Breast epithelium (tissue), 4 donors: ENCODE measurements at regions not wholly inside any gene's neighbourhood (a gene's known extent, or its start where the extent isn't known, plus 50 kb on each side); places are given as distances from the start of the nearest gene placed in this dataset.

ENCODE experiments used
- DNase-seq, 2 donors: peaks; one replicate each; pipeline ENCODE4 v3.0.0-alpha.2; 2019; ENCODE audit warnings: low spot score in 2 of 2
- H3K27ac ChIP-seq, 2 donors: fragments of 200-600 bp; sonication (generic) in 1 of 2; one replicate each; pipeline ENCODE4 v1.5.1; 2016 to 2019; ENCODE audit warnings: mild to moderate bottlenecking in 1 of 2
- H3K27me3 ChIP-seq, 2 donors: fragments of 200-600 bp; sonication (generic) in 1 of 2; one replicate each; pipeline versions ENCODE4 v1.5.1 to v1.6.0; 2017 to 2019; ENCODE audit warnings: control low read depth in 1 of 2, mild to moderate bottlenecking in 1 of 2
- H3K36me3 ChIP-seq: fragments of 200-600 bp; one replicate; pipeline ENCODE4 v1.5.1; 2019
- H3K4me1 ChIP-seq, 2 donors: fragments of 200-600 bp; sonication (generic); one replicate each; pipeline ENCODE4 v1.5.1; 2016 to 2019; ENCODE audit warnings: control low read depth in 1 of 2
- H3K4me3 ChIP-seq, 3 donors: fragments of 200-600 bp; sonication (generic); 1 replicate in 2 of 3; 2 replicates in 1 of 3; pipeline ENCODE4 v1.5.1; 2016 to 2019; ENCODE audit warnings: mild to moderate bottlenecking in 3 of 3, moderate library complexity in 2 of 3
- H3K9me3 ChIP-seq, 2 donors: fragments of 200-600 bp; sonication (generic) in 1 of 2; one replicate each; pipeline ENCODE4 v1.5.1; 2016 to 2019; ENCODE audit warnings: control low read depth in 1 of 2
- POLR2A ChIP-seq: fragments of 450-650 bp; IDR thresholded peaks from one replicate; pipeline ENCODE4 v1.6.1; 2016; ENCODE audit warnings: antibody characterized with exemption, mild to moderate bottlenecking, moderate library complexity
- POLR2AphosphoS5 ChIP-seq, 3 donors: sonication (generic); formaldehyde crosslinking; IDR thresholded peaks; one replicate each; pipeline ENCODE4 v1.6.1; 2017; ENCODE audit warnings: antibody characterized with exemption in 3 of 3
- intact Hi-C: fragments of 100-400 bp; cut with DNase I; formaldehyde crosslinking; loops from one replicate; pipeline ENCODE4 v1.15.1; 2023; ENCODE audit warnings: low total_unique reads
- TF ChIP-seq, protein P1 (sequence below), 3 donors: fragments of 450-650 bp; IDR thresholded peaks; one replicate each; pipeline ENCODE4 v1.5.1; 2016 to 2017; ENCODE audit warnings: antibody characterized with exemption in 3 of 3, mild to moderate bottlenecking in 3 of 3, moderate library complexity in 3 of 3

- intact Hi-C loops, result no loop called here
- H3K27me3 ChIP-seq, result no peaks in the 10 kb centered on the region
- no peaks in the 10 kb centered on the region for H3K36me3 ChIP-seq
- no peak overlapping the region for H3K4me3 ChIP-seq
- H3K4me1 ChIP-seq, result no peaks in the 10 kb centered on the region
- DNase-seq, result no peak
- no peak overlapping the region for H3K27ac ChIP-seq
- no peak for TF ChIP-seq POLR2AphosphoS5 (IDR thresholded peaks at IDR 0.05)
- H3K9me3 ChIP-seq, result no peaks in the 10 kb centered on the region
These were observed 391.4 kb downstream of the NNT start for GRCh38 chr5:43994352-43994708.

DNA sequence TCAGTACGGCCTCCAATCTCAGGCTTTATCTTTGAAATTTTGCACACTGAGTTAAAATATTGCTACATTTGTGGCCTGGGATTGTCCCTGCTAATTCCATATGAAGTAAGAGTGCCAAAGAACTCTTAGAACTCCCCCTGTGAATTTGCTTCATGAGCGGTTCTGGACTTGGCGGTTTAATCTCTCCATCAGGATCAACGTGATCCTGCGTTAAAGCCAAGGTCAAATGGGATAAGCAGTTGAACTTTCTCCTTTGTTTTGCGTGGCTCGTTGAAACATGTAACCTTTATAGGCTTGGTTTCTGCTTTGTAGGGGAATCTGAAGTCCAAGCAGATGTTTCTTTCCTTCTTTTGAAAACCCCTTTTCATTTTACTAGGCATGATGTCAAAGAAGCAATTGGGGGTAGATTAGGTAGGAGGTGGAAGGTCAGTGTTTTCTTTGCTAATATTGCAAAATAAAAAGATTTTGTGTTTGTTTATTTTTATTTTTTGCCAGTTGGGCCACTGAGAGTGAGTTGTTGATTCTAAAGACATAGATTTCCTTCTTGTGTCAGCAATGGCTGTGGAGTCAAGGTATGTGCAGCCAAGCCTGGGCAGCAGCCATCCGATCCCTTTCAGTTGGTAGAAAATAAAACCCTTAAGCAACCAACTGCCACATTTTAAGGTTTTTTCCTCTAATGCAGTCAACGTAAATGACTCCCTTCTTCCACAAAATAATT, 390.8 kb downstream of the NNT start:
- DNase-seq, result no peak
- Histone ChIP-seq H3K4me3 (no peak overlapping the region), H3K4me1 (no peaks in the 10 kb centered on the region), H3K9me3 (no peaks in the 10 kb centered on the region), H3K27ac (no peak overlapping the region), H3K27me3 (no peaks in the 10 kb centered on the region), H3K36me3 (no peaks in the 10 kb centered on the region)
- intact Hi-C loops, result no loop called here
- TF ChIP-seq POLR2AphosphoS5 (IDR thresholded peaks at IDR 0.05), result no peak
- TF ChIP-seq POLR2A, result no peak
- TF ChIP-seq, protein P1, sequence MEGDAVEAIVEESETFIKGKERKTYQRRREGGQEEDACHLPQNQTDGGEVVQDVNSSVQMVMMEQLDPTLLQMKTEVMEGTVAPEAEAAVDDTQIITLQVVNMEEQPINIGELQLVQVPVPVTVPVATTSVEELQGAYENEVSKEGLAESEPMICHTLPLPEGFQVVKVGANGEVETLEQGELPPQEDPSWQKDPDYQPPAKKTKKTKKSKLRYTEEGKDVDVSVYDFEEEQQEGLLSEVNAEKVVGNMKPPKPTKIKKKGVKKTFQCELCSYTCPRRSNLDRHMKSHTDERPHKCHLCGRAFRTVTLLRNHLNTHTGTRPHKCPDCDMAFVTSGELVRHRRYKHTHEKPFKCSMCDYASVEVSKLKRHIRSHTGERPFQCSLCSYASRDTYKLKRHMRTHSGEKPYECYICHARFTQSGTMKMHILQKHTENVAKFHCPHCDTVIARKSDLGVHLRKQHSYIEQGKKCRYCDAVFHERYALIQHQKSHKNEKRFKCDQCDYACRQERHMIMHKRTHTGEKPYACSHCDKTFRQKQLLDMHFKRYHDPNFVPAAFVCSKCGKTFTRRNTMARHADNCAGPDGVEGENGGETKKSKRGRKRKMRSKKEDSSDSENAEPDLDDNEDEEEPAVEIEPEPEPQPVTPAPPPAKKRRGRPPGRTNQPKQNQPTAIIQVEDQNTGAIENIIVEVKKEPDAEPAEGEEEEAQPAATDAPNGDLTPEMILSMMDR (IDR thresholded peaks at IDR 0.05), result no peak

DNA sequence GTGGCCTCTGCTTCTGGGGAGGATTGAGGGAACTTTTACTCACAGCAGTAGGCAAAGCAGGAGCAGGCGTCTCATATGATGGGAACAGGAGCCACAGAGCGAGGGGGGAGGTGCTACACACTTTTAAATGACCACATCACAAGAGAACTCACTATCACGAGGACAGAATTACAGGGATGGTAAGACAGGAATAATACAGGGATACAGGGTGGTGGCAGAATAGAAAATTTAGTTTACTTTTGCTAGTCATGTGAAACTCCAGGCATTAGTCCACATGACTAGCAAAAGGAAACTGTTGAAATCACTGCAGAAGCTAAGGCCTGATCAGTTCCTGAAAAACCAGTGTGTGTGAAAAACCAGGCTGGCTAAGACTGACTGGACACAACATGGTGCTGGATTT, 382.4 kb downstream of the NNT start:
- no peak overlapping the region for H3K27ac ChIP-seq
- DNase-seq, result no peak
- H3K9me3 ChIP-seq, result no peaks in the 10 kb centered on the region
- no peaks in the 10 kb centered on the region for H3K27me3 ChIP-seq
- no peak overlapping the region for H3K4me3 ChIP-seq
- H3K4me1 ChIP-seq, result no peaks in the 10 kb centered on the region
- TF ChIP-seq, protein P1 (IDR thresholded peaks at IDR 0.05), result no peak
- TF ChIP-seq POLR2AphosphoS5 (IDR thresholded peaks at IDR 0.05) (no peak), POLR2A (no peak)
- intact Hi-C loops, result no loop called here
- H3K36me3 ChIP-seq, result no peaks in the 10 kb centered on the region

DNA sequence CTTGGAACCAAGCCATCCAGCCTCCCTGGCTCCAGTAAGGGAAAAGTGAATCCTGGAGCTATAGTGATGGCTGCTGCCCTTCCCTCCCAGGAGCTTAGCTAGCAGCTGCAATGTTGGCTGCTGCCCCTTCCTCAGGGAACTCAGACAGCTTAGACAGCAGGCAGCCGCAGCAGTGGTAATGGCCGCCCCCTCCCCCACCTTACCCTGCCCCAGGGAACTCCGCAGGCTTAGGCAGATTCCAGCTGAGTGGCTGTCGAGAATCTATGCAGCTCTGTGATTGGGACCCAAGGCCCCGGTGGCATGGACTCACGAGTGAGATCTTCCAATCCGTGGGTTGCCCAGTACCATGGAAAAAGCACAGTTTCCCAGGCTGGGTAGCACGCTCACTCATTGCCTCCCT, 378.6 kb downstream of the NNT start:
- TF ChIP-seq POLR2AphosphoS5 (IDR thresholded peaks at IDR 0.05) (no peak), POLR2A (no peak)
- TF ChIP-seq, protein P1 (IDR thresholded peaks at IDR 0.05), result no peak
- H3K4me3 ChIP-seq, result no peak overlapping the region
- H3K36me3 ChIP-seq, result no peaks in the 10 kb centered on the region
- intact Hi-C loops, result no loop called here
- H3K9me3 ChIP-seq, result peaks cover 0 to 6% of the 10 kb centered on the region in 2 donors
- H3K27me3 ChIP-seq, result no peaks in the 10 kb centered on the region
- H3K4me1 ChIP-seq, result no peaks in the 10 kb centered on the region
- no peak for DNase-seq
- no peak overlapping the region for H3K27ac ChIP-seq

DNA sequence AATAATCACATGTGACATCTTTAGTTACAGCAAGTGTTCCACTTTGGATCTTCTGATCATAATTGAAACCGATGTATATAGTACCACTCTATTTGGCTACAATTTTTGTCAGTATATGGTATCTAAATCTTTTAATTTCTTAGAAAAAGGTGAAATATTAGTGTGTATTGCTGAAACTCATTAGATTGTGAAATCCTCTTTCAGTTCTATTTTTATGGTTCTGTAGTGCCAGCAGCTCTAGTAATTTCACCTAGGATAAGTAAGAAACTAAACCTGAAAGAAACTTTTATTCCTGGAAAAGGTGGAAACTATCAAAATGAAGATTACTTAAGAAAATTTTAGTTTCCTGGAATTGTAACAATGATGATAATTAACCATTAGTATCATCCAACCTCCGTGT, 370.9 kb downstream of the NNT start:
- Histone ChIP-seq H3K4me3 (no peak overlapping the region), H3K4me1 (no peaks in the 10 kb centered on the region), H3K9me3 (peaks cover 0 to 6% of the 10 kb centered on the region in 2 donors), H3K27me3 (no peaks in the 10 kb centered on the region), H3K36me3 (no peaks in the 10 kb centered on the region), H3K27ac (no peak overlapping the region)
- TF ChIP-seq POLR2A, result no peak
- TF ChIP-seq POLR2AphosphoS5 (IDR thresholded peaks at IDR 0.05), result no peak
- TF ChIP-seq, protein P1 (IDR thresholded peaks at IDR 0.05), result no peak
- intact Hi-C loops, result no loop called here
- no peak for DNase-seq

- intact Hi-C loops, result no loop called here
These were observed 370.3 kb downstream of the NNT start for GRCh38 chr5:43973318-43973717.

More at GRCh38 chr5:43973318-43973717, 370.3 kb downstream of the NNT start:
- Histone ChIP-seq H3K27me3 (no peaks in the 10 kb centered on the region), H3K9me3 (peaks cover 0 to 6% of the 10 kb centered on the region in 2 donors), H3K4me1 (no peaks in the 10 kb centered on the region), H3K4me3 (no peak overlapping the region), H3K27ac (no peak overlapping the region), H3K36me3 (no peaks in the 10 kb centered on the region)
- DNase-seq, result no peak
- TF ChIP-seq, protein P1 (IDR thresholded peaks at IDR 0.05), result no peak
- no peak for TF ChIP-seq POLR2AphosphoS5 (IDR thresholded peaks at IDR 0.05)
- no peak for TF ChIP-seq POLR2A
